ENCODE measurements at regions not wholly inside any gene's neighbourhood (a gene's known extent, or its start where the extent isn't known, plus 50 kb on each side); places are given as distances from the start of the nearest gene placed in this dataset.

- no peaks in the 10 kb centered on the region for H3K36me3 ChIP-seq (ENCODE audit: control insufficient read depth, insufficient read depth, low read length)
- H2AFZ ChIP-seq (ENCODE audit: low read length), result no peak overlapping the region
- no peaks in the 10 kb centered on the region for H3K79me2 ChIP-seq (ENCODE audit: control insufficient read depth, insufficient read depth, low read length)
- H3K9ac ChIP-seq (ENCODE audit: insufficient read depth, low read length), result no peak overlapping the region
- no peaks in the 10 kb centered on the region for H4K20me1 ChIP-seq (ENCODE audit: control insufficient read depth, extremely low read depth, insufficient read depth, low read length)
- no peaks in the 10 kb centered on the region for H3K27me3 ChIP-seq (ENCODE audit: control insufficient read depth, insufficient read depth, low read length)
- no peak overlapping the region for H3K27ac ChIP-seq (ENCODE audit: insufficient read depth, low read length)
- no peak overlapping the region for H3K4me3 ChIP-seq (replicated peaks in 1 of 4; ENCODE audit: control extremely low read depth in 1 of 4, insufficient read depth in 1 of 4, low read depth in 3 of 4, low read length in 4 of 4)
- no peaks in the 10 kb centered on the region for H3K9me3 ChIP-seq (ENCODE audit: control insufficient read depth, insufficient read depth, low read depth, low read length)
- no peak for TF ChIP-seq EZH2 (IDR thresholded peaks at IDR 0.05; ENCODE audit: low read length, missing control alignments)
- TF ChIP-seq, protein P1, sequence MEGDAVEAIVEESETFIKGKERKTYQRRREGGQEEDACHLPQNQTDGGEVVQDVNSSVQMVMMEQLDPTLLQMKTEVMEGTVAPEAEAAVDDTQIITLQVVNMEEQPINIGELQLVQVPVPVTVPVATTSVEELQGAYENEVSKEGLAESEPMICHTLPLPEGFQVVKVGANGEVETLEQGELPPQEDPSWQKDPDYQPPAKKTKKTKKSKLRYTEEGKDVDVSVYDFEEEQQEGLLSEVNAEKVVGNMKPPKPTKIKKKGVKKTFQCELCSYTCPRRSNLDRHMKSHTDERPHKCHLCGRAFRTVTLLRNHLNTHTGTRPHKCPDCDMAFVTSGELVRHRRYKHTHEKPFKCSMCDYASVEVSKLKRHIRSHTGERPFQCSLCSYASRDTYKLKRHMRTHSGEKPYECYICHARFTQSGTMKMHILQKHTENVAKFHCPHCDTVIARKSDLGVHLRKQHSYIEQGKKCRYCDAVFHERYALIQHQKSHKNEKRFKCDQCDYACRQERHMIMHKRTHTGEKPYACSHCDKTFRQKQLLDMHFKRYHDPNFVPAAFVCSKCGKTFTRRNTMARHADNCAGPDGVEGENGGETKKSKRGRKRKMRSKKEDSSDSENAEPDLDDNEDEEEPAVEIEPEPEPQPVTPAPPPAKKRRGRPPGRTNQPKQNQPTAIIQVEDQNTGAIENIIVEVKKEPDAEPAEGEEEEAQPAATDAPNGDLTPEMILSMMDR (conservative IDR thresholded peaks at IDR 0.05 in 1 of 2, IDR thresholded peaks at IDR 0.05 in 1 of 2; ENCODE audit: low read depth in 1 of 2, low read length in 2 of 2), result no peak
- no peak overlapping the region for H3K4me2 ChIP-seq (ENCODE audit: extremely low read depth, insufficient read depth, low read length)
- DNase-seq (ENCODE audit: low read depth in 2 of 2), result no peak
- no peaks in the 10 kb centered on the region for H3K4me1 ChIP-seq (ENCODE audit: control insufficient read depth, extremely low read depth, insufficient read depth, low read length)
These were observed 118.4 kb downstream of the ASB9 start for GRCh38 chrX:15151267-15152186.

GRCh38 chrX:15150586-15150985 is 119.3 kb downstream of the ASB9 start:
- no peaks in the 10 kb centered on the region for H3K79me2 ChIP-seq (ENCODE audit: control insufficient read depth, insufficient read depth, low read length)
- H2AFZ ChIP-seq (ENCODE audit: low read length), result no peak overlapping the region
- H3K9ac ChIP-seq (ENCODE audit: insufficient read depth, low read length), result no peak overlapping the region
- H3K9me3 ChIP-seq (ENCODE audit: control insufficient read depth, insufficient read depth, low read depth, low read length), result no peaks in the 10 kb centered on the region
- H3K4me2 ChIP-seq (ENCODE audit: extremely low read depth, insufficient read depth, low read length), result no peak overlapping the region
- H3K27ac ChIP-seq (ENCODE audit: insufficient read depth, low read length), result no peak overlapping the region
- DNase-seq (ENCODE audit: low read depth in 2 of 2), result no peak
- no peaks in the 10 kb centered on the region for H3K27me3 ChIP-seq (ENCODE audit: control insufficient read depth, insufficient read depth, low read length)
- TF ChIP-seq, protein P1 (conservative IDR thresholded peaks at IDR 0.05 in 1 of 2, IDR thresholded peaks at IDR 0.05 in 1 of 2; ENCODE audit: low read depth in 1 of 2, low read length in 2 of 2), result no peak
- no peak for TF ChIP-seq EZH2 (IDR thresholded peaks at IDR 0.05; ENCODE audit: low read length, missing control alignments)
- H3K36me3 ChIP-seq (ENCODE audit: control insufficient read depth, insufficient read depth, low read length), result no peaks in the 10 kb centered on the region
- H4K20me1 ChIP-seq (ENCODE audit: control insufficient read depth, extremely low read depth, insufficient read depth, low read length), result no peaks in the 10 kb centered on the region
- H3K4me3 ChIP-seq (replicated peaks in 1 of 4; ENCODE audit: control extremely low read depth in 1 of 4, insufficient read depth in 1 of 4, low read depth in 3 of 4, low read length in 4 of 4), result no peak overlapping the region
- no peaks in the 10 kb centered on the region for H3K4me1 ChIP-seq (ENCODE audit: control insufficient read depth, extremely low read depth, insufficient read depth, low read length)

DNA sequence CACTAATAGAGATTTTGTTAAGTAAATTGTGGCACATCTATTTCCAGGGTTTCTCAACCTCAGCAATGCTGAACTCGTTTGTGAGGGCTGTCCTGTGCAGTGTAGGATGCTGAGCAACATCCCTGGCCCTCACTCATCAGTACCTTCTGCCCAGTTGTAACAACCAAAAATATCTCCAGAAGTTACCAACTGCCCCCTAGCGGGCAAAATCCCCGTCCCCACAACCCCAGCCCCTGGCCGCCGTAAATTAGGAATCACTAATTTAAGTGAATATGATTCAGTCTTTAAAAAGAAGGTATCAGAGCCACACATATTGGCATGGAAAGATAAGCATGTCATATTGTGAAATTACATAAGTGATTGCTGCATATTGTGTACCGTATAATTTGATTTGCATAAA is 123.4 kb downstream of the ASB9 start:
- Histone ChIP-seq H3K9ac (ENCODE audit: insufficient read depth, low read length) (no peak overlapping the region), H3K9me3 (ENCODE audit: control insufficient read depth, insufficient read depth, low read depth, low read length) (no peaks in the 10 kb centered on the region), H4K20me1 (ENCODE audit: control insufficient read depth, extremely low read depth, insufficient read depth, low read length) (no peaks in the 10 kb centered on the region), H3K36me3 (ENCODE audit: control insufficient read depth, insufficient read depth, low read length) (no peaks in the 10 kb centered on the region), H3K4me2 (ENCODE audit: extremely low read depth, insufficient read depth, low read length) (no peak overlapping the region), H3K4me3 (replicated peaks in 1 of 4; ENCODE audit: control extremely low read depth in 1 of 4, insufficient read depth in 1 of 4, low read depth in 3 of 4, low read length in 4 of 4) (no peak overlapping the region), H2AFZ (ENCODE audit: low read length) (no peak overlapping the region), H3K79me2 (ENCODE audit: control insufficient read depth, insufficient read depth, low read length) (no peaks in the 10 kb centered on the region), H3K4me1 (ENCODE audit: control insufficient read depth, extremely low read depth, insufficient read depth, low read length) (no peaks in the 10 kb centered on the region), H3K27me3 (ENCODE audit: control insufficient read depth, insufficient read depth, low read length) (no peaks in the 10 kb centered on the region), H3K27ac (ENCODE audit: insufficient read depth, low read length) (no peak overlapping the region)
- DNase-seq (ENCODE audit: low read depth in 2 of 2), result peak in 1 of 2 donors; percentile 5
- TF ChIP-seq, protein P1 (conservative IDR thresholded peaks at IDR 0.05 in 1 of 2, IDR thresholded peaks at IDR 0.05 in 1 of 2; ENCODE audit: low read depth in 1 of 2, low read length in 2 of 2), result peak; percentile 15 to 37
- TF ChIP-seq EZH2 (IDR thresholded peaks at IDR 0.05; ENCODE audit: low read length, missing control alignments), result no peak

All from fibroblast of lung (primary cell).